ENCODE measurements at regions not wholly inside any gene's neighbourhood (a gene's known extent, or its start where the extent isn't known, plus 50 kb on each side); places are given as distances from the start of the nearest gene placed in this dataset.

GRCh38 chr11:11020747-11021149, 162.9 kb upstream of the ZBED5 start:
- Histone ChIP-seq H3K9me3 (ENCODE audit: low read depth) (no peaks in the 10 kb centered on the region), H3K4me3 (no peak overlapping the region), H3K36me3 (no peaks in the 10 kb centered on the region), H3K27me3 (no peaks in the 10 kb centered on the region), H3K4me2 (no peak overlapping the region), H3K79me2 (ENCODE audit: low read depth) (no peaks in the 10 kb centered on the region), H3K4me1 (no peaks in the 10 kb centered on the region), H3K27ac (no peak overlapping the region), H4K20me1 (ENCODE audit: low read depth) (no peaks in the 10 kb centered on the region), H2AFZ (replicated peaks) (no peak overlapping the region), H3F3A (ENCODE audit: low read depth) (no peaks in the 10 kb centered on the region), H3K9ac (no peak overlapping the region)
- Mint-ChIP-seq H3K36me3 (no peaks in the 10 kb centered on the region), H3K4me3 (no peak overlapping the region), H3K27me3 (ENCODE audit: insufficient read depth, low read depth) (peaks cover 5% of the 10 kb centered on the region), H3K9me3 (no peaks in the 10 kb centered on the region), H3K27ac (no peak overlapping the region), H3K4me1 (peaks cover 2% of the 10 kb centered on the region)
- no peak for DNase-seq (ENCODE audit: low spot score)
- TF ChIP-seq EZH2 (IDR thresholded peaks at IDR 0.05) (no peak), CTCF (IDR thresholded peaks at IDR 0.05) (no peak), EZH2phosphoT487 (IDR thresholded peaks at IDR 0.05) (no peak)

GRCh38 chr11:11020219-11020726, 162.4 kb upstream of the ZBED5 start:
- Histone ChIP-seq H3K4me2 (no peak overlapping the region), H3K79me2 (ENCODE audit: low read depth) (no peaks in the 10 kb centered on the region), H3K36me3 (no peaks in the 10 kb centered on the region), H4K20me1 (ENCODE audit: low read depth) (no peaks in the 10 kb centered on the region), H3K9ac (no peak overlapping the region), H3K27me3 (no peaks in the 10 kb centered on the region), H3K4me3 (no peak overlapping the region), H3K27ac (no peak overlapping the region), H3K9me3 (ENCODE audit: low read depth) (no peaks in the 10 kb centered on the region), H3F3A (ENCODE audit: low read depth) (no peaks in the 10 kb centered on the region), H2AFZ (replicated peaks) (no peak overlapping the region), H3K4me1 (no peaks in the 10 kb centered on the region)
- Mint-ChIP-seq H3K27me3 (ENCODE audit: insufficient read depth, low read depth) (peaks cover 2% of the 10 kb centered on the region), H3K4me1 (peaks cover 2% of the 10 kb centered on the region), H3K4me3 (no peak overlapping the region), H3K9me3 (no peaks in the 10 kb centered on the region), H3K27ac (no peak overlapping the region), H3K36me3 (no peaks in the 10 kb centered on the region)
- DNase-seq (ENCODE audit: low spot score): no peak
- TF ChIP-seq CTCF (IDR thresholded peaks at IDR 0.05) (no peak), EZH2 (IDR thresholded peaks at IDR 0.05) (no peak), EZH2phosphoT487 (IDR thresholded peaks at IDR 0.05) (no peak)

GRCh38 chr11:11016943-11017342, 159.1 kb upstream of the ZBED5 start:
- no peaks in the 10 kb centered on the region for H3K27me3 ChIP-seq
- H3F3A ChIP-seq (ENCODE audit: low read depth): no peaks in the 10 kb centered on the region
- H3K4me2 ChIP-seq: no peak overlapping the region
- H2AFZ ChIP-seq (replicated peaks): no peak overlapping the region
- no peaks in the 10 kb centered on the region for H3K79me2 ChIP-seq (ENCODE audit: low read depth)
- no peaks in the 10 kb centered on the region for H4K20me1 ChIP-seq (ENCODE audit: low read depth)
- peaks cover 2% of the 10 kb centered on the region for H3K27me3 Mint-ChIP-seq (ENCODE audit: insufficient read depth, low read depth)
- H3K9me3 Mint-ChIP-seq: peaks cover 2% of the 10 kb centered on the region
- DNase-seq (ENCODE audit: low spot score): no peak
- no peak overlapping the region for H3K9ac ChIP-seq
- no peaks in the 10 kb centered on the region for H3K36me3 ChIP-seq
- H3K4me1 Mint-ChIP-seq: peaks cover 2% of the 10 kb centered on the region
- TF ChIP-seq EZH2phosphoT487 (IDR thresholded peaks at IDR 0.05) (no peak), CTCF (IDR thresholded peaks at IDR 0.05) (no peak), EZH2 (IDR thresholded peaks at IDR 0.05) (no peak)
- H3K4me3 ChIP-seq: no peak overlapping the region
- H3K4me1 ChIP-seq: no peaks in the 10 kb centered on the region
- no peak overlapping the region for H3K27ac Mint-ChIP-seq
- H3K9me3 ChIP-seq (ENCODE audit: low read depth): no peaks in the 10 kb centered on the region
- no peak overlapping the region for H3K27ac ChIP-seq
- no peak overlapping the region for H3K4me3 Mint-ChIP-seq
- no peaks in the 10 kb centered on the region for H3K36me3 Mint-ChIP-seq
